SU-DHL-6 (cell line): ENCODE measurements at regions not wholly inside any gene's neighbourhood (a gene's known extent, or its start where the extent isn't known, plus 50 kb on each side); places are given as distances from the start of the nearest gene placed in this dataset.

Experiments used
- H2AFZ ChIP-seq: fragments of 200-600 bp; sonication (generic); 2 replicates; pipeline ENCODE4 v1.6.1; 2014; ENCODE audit warnings: low read depth, mild to moderate bottlenecking, moderate library complexity, mixed read lengths, antibody characterized with exemption, low read length; ENCODE audit not compliant: severe bottlenecking
- H3F3A ChIP-seq: fragments of 200-600 bp; shearing (Covaris generic); 2 replicates; pipeline ENCODE4 v1.6.0; 2016; ENCODE audit warnings: antibody characterized with exemption, mild to moderate bottlenecking; ENCODE audit not compliant: insufficient read depth
- H3K27ac ChIP-seq: fragments of 200-600 bp; sonication (generic); 2 replicates; pipeline ENCODE4 v1.5.1; 2016; ENCODE audit warnings: low read depth, mild to moderate bottlenecking, low read length, moderate library complexity, mixed read lengths
- H3K27me3 ChIP-seq: fragments of 200-600 bp; sonication (generic), shearing (Covaris generic); 2 replicates; pipeline ENCODE4 v1.6.0; 2014; ENCODE audit warnings: mild to moderate bottlenecking, low read length
- H3K36me3 ChIP-seq: fragments of 200-600 bp; sonication (generic); 2 replicates; pipeline ENCODE4 v1.6.1; 2014; ENCODE audit warnings: mild to moderate bottlenecking, low read length, mixed read lengths
- H3K4me2 ChIP-seq: fragments of 300-600, 200-600 bp; shearing (Covaris generic), sonication (generic); 2 replicates; pipeline ENCODE4 v1.6.0; 2014; ENCODE audit warnings: low read length, low read depth, mild to moderate bottlenecking; ENCODE audit not compliant: poor library complexity, severe bottlenecking
- H3K4me3 ChIP-seq: fragments of 200-600 bp; sonication (generic); 2 replicates; pipeline ENCODE4 v1.5.1; 2014; ENCODE audit warnings: antibody characterized with exemption, low read length, mild to moderate bottlenecking, mixed read lengths; ENCODE audit not compliant: insufficient read depth, poor library complexity, severe bottlenecking
- H3K79me2 ChIP-seq: fragments of 200-600 bp; sonication (generic); 2 replicates; pipeline ENCODE4 v1.6.1; 2014; ENCODE audit warnings: mild to moderate bottlenecking, low read length, moderate library complexity; ENCODE audit not compliant: insufficient read depth
- H3K9ac ChIP-seq: fragments of 200-600 bp; sonication (generic); 2 replicates; pipeline ENCODE4 v1.7.0; 2014; ENCODE audit warnings: mild to moderate bottlenecking, low read length
- H3K9me2 ChIP-seq: fragments of 200-600 bp; sonication (generic); replicated peaks from 2 replicates; pipeline ENCODE4 v1.6.1; 2014; ENCODE audit warnings: low read length; ENCODE audit not compliant: insufficient read depth
- H3K9me3 ChIP-seq: fragments of 200-600 bp; sonication (generic); 2 replicates; pipeline ENCODE4 v1.6.1; 2014; ENCODE audit warnings: low read length, mixed read lengths; ENCODE audit not compliant: insufficient read depth
- H4K20me1 ChIP-seq: fragments of 200-600 bp; sonication (generic); 2 replicates; pipeline ENCODE4 v1.6.1; 2014; ENCODE audit warnings: low read depth, mild to moderate bottlenecking, antibody characterized with exemption, low read length, moderate library complexity, mixed read lengths
- CTCF ChIP-seq: fragments of 200-600 bp; sonication (generic); IDR thresholded peaks from one replicate; pipeline ENCODE4 v1.5.1; 2017; ENCODE audit warnings: antibody characterized with exemption, mild to moderate bottlenecking, low read length, moderate library complexity; ENCODE audit not compliant: insufficient read depth, poor library complexity, severe bottlenecking
- EZH2phosphoT487 ChIP-seq: fragments of 200-600 bp; sonication (generic), shearing (Covaris generic); conservative IDR thresholded peaks from 2 replicates; pipeline ENCODE4 v1.6.1; 2018; ENCODE audit warnings: mild to moderate bottlenecking, antibody characterized with exemption, low read length, moderate library complexity, mixed read lengths

DNA sequence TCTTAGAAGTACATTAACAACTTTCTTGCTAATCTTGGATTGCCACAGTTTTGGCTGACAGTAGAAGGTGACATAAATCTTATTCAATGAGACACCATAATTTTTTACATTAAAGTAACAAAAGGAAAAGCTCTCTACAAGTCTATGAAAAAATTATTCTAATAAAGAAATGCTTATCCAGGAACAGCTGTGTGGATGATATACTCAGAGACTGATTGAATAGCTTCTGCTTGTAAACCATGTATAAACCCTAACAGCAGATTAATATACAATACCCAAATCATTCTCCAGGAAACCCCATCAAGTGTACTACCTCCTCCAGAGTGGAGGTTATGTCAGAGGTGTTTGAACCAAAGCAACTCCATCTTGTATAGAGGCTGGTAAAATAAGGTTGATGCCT lies 581.4 kb upstream of the PTGER4 start:
- no peaks in the 10 kb centered on the region for H3F3A ChIP-seq
- H3K4me2 ChIP-seq = no peak overlapping the region
- no peak overlapping the region for H3K9ac ChIP-seq
- no peak for TF ChIP-seq CTCF
- H3K4me3 ChIP-seq = no peak overlapping the region
- no peak overlapping the region for H3K27ac ChIP-seq
- H3K79me2 ChIP-seq = no peaks in the 10 kb centered on the region
- no peaks in the 10 kb centered on the region for H3K36me3 ChIP-seq
- no peaks in the 10 kb centered on the region for H3K9me2 ChIP-seq
- no peaks in the 10 kb centered on the region for H4K20me1 ChIP-seq
- H3K27me3 ChIP-seq = no peaks in the 10 kb centered on the region
- H3K9me3 ChIP-seq = 0 out of 2 replicates have a peak, but pooled peaks cover 5% of the 10 kb centered on the region
- H2AFZ ChIP-seq = no peak overlapping the region

- Histone ChIP-seq H3K9me2 (no peaks in the 10 kb centered on the region), H3K9ac (no peak overlapping the region), H4K20me1 (no peaks in the 10 kb centered on the region), H3K9me3 (peaks cover 21% of the 10 kb centered on the region; the same call in 1 of the 2 replicates), H3K36me3 (no peaks in the 10 kb centered on the region), H3K27me3 (no peaks in the 10 kb centered on the region), H3K4me2 (no peak overlapping the region), H3K27ac (no peak overlapping the region), H3K4me3 (no peak overlapping the region), H2AFZ (no peak overlapping the region), H3K79me2 (no peaks in the 10 kb centered on the region), H3F3A (no peaks in the 10 kb centered on the region)
- TF ChIP-seq EZH2phosphoT487 (no peak), CTCF (no peak)
Observed at GRCh38 chr5:40093550-40093949, 586.2 kb upstream of the PTGER4 start.

DNA sequence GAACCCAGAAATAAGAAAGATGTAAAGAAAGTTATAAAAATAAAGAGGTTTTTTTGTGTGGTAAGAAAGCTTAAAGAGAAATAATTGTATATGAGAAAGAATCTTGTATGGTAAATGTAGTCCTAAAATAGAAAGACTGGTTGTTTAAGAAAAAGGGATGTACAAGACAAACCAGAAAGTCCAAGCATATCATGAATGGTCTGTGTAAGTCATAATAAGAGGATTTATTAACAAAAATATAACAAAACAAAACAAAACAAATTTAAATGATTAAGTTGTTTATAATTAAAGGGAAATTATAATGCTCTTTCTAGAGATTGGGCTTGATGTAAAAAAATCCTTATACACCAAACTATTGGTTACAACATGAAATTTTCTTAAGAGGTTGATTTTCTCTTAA lies 590.4 kb upstream of the PTGER4 start:
- Histone ChIP-seq H3K79me2 (no peaks in the 10 kb centered on the region), H3K9me2 (no peaks in the 10 kb centered on the region), H3K4me3 (no peak overlapping the region), H3K4me2 (no peak overlapping the region), H4K20me1 (no peaks in the 10 kb centered on the region), H3K9ac (no peak overlapping the region), H3F3A (no peaks in the 10 kb centered on the region), H2AFZ (no peak overlapping the region), H3K27me3 (no peaks in the 10 kb centered on the region), H3K36me3 (no peaks in the 10 kb centered on the region), H3K9me3 (peaks cover 20% of the 10 kb centered on the region; the same call in 1 of the 2 replicates), H3K27ac (no peak overlapping the region)
- no peak for TF ChIP-seq CTCF
- TF ChIP-seq EZH2phosphoT487 = no peak
